Right atrium auricular region (tissue), 2 donors: ENCODE measurements at regions not wholly inside any gene's neighbourhood (a gene's known extent, or its start where the extent isn't known, plus 50 kb on each side); places are given as distances from the start of the nearest gene placed in this dataset.

Experiments used
- DNase-seq: peaks from one replicate; pipeline ENCODE4 v3.0.0-alpha.2; 2019; ENCODE audit warnings: low spot score
- H3K27ac ChIP-seq, 2 donors: fragments of 200-600 bp; sonication (generic); 1 replicate in 1 of 2; 2 replicates in 1 of 2; pipeline ENCODE4 v1.5.1; 2016 to 2019
- H3K27me3 ChIP-seq, 2 donors: fragments of 200-600 bp; sonication (generic); one replicate each; pipeline versions ENCODE4 v1.5.1 to v1.6.0; 2017 to 2019
- H3K36me3 ChIP-seq: fragments of 200-600 bp; sonication (generic); one replicate; pipeline ENCODE4 v1.5.1; 2016
- H3K4me1 ChIP-seq, 2 donors: fragments of 200-600 bp; sonication (generic); one replicate each; pipeline versions ENCODE4 v1.5.1 to v1.6.0; 2017 to 2019
- H3K4me3 ChIP-seq, 2 donors: fragments of 200-600 bp; sonication (generic); 1 replicate in 1 of 2; 2 replicates in 1 of 2; pipeline ENCODE4 v1.5.1; 2017 to 2019; ENCODE audit warnings: mild to moderate bottlenecking in 1 of 2, moderate library complexity in 1 of 2
- H3K9me3 ChIP-seq, 2 donors: fragments of 200-600 bp; sonication (generic); one replicate each; pipeline ENCODE4 v1.5.1; 2019
- CTCF ChIP-seq, 2 donors: fragments of 200-600 bp; sonication (generic); IDR thresholded peaks; one replicate each; pipeline ENCODE4 v1.5.1; 2019; ENCODE audit warnings: antibody characterized with exemption in 2 of 2

GRCh38 chr2:194567661-194568017, 1089.4 kb upstream of the SLC39A10 start:
- TF ChIP-seq CTCF (IDR thresholded peaks at IDR 0.05) = no peak

GRCh38 chr2:194566907-194567660, 1089.9 kb upstream of the SLC39A10 start:
- Histone ChIP-seq H3K36me3 (no peaks in the 10 kb centered on the region), H3K4me3 (no peak overlapping the region), H3K27me3 (no peaks in the 10 kb centered on the region), H3K9me3 (no peaks in the 10 kb centered on the region), H3K27ac (no peak overlapping the region), H3K4me1 (no peaks in the 10 kb centered on the region)
- no peak for DNase-seq
- TF ChIP-seq CTCF (IDR thresholded peaks at IDR 0.05) = no peak

More at GRCh38 chr2:194567661-194568017, 1089.4 kb upstream of the SLC39A10 start:
- Histone ChIP-seq H3K9me3 (no peaks in the 10 kb centered on the region), H3K4me3 (no peak overlapping the region), H3K27ac (no peak overlapping the region), H3K4me1 (no peaks in the 10 kb centered on the region), H3K27me3 (no peaks in the 10 kb centered on the region), H3K36me3 (no peaks in the 10 kb centered on the region)
- DNase-seq = no peak

GRCh38 chr2:194564422-194564821, 1092.6 kb upstream of the SLC39A10 start:
- Histone ChIP-seq H3K27ac (no peak overlapping the region), H3K36me3 (no peaks in the 10 kb centered on the region), H3K9me3 (peaks cover 0 to 6% of the 10 kb centered on the region in 2 donors), H3K4me1 (no peaks in the 10 kb centered on the region), H3K27me3 (no peaks in the 10 kb centered on the region), H3K4me3 (no peak overlapping the region)
- DNase-seq = no peak
- TF ChIP-seq CTCF (IDR thresholded peaks at IDR 0.05) = no peak

- no peaks in the 10 kb centered on the region for H3K4me1 ChIP-seq
- H3K27me3 ChIP-seq = no peaks in the 10 kb centered on the region
- peaks cover 0 to 6% of the 10 kb centered on the region in 2 donors for H3K9me3 ChIP-seq
- H3K4me3 ChIP-seq = no peak overlapping the region
- no peak for DNase-seq
- TF ChIP-seq CTCF (IDR thresholded peaks at IDR 0.05) = no peak
- no peak overlapping the region for H3K27ac ChIP-seq
- no peaks in the 10 kb centered on the region for H3K36me3 ChIP-seq
Measured at GRCh38 chr2:194562329-194562728, 1094.7 kb upstream of the SLC39A10 start.

GRCh38 chr2:194559964-194560363, 1097.1 kb upstream of the SLC39A10 start:
- DNase-seq = no peak
- Histone ChIP-seq H3K27me3 (no peaks in the 10 kb centered on the region), H3K4me1 (no peaks in the 10 kb centered on the region), H3K4me3 (no peak overlapping the region), H3K9me3 (peaks cover 0 to 6% of the 10 kb centered on the region in 2 donors), H3K27ac (no peak overlapping the region), H3K36me3 (no peaks in the 10 kb centered on the region)
- no peak for TF ChIP-seq CTCF (IDR thresholded peaks at IDR 0.05)

GRCh38 chr2:194559523-194559922, 1097.5 kb upstream of the SLC39A10 start:
- DNase-seq = no peak
- no peak overlapping the region for H3K27ac ChIP-seq
- no peaks in the 10 kb centered on the region for H3K27me3 ChIP-seq
- H3K4me1 ChIP-seq = no peaks in the 10 kb centered on the region
- no peak for TF ChIP-seq CTCF (IDR thresholded peaks at IDR 0.05)
- H3K4me3 ChIP-seq = no peak overlapping the region
- H3K9me3 ChIP-seq = peaks cover 0 to 6% of the 10 kb centered on the region in 2 donors
- H3K36me3 ChIP-seq = no peaks in the 10 kb centered on the region
